Fibroblast of mammary gland (primary cell): ENCODE measurements at regions not wholly inside any gene's neighbourhood (a gene's known extent, or its start where the extent isn't known, plus 50 kb on each side); places are given as distances from the start of the nearest gene placed in this dataset.

Source experiments
- DNase-seq: peaks from one replicate; pipeline ENCODE4 v3.0.0-alpha.2; 2010; ENCODE audit warnings: low read depth
- H3K4me3 ChIP-seq: 2 replicates; pipeline ENCODE4 v1.5.1; 2011; ENCODE audit warnings: low read depth, mild to moderate bottlenecking, low read length, moderate library complexity; ENCODE audit not compliant: control insufficient read depth
- TF ChIP-seq, protein P1 (sequence below): conservative IDR thresholded peaks from 2 replicates; pipeline ENCODE4 v1.5.1; 2011; ENCODE audit warnings: low read depth, low read length, inconsistent platforms; ENCODE audit not compliant: control insufficient read depth, insufficient read depth

DNA sequence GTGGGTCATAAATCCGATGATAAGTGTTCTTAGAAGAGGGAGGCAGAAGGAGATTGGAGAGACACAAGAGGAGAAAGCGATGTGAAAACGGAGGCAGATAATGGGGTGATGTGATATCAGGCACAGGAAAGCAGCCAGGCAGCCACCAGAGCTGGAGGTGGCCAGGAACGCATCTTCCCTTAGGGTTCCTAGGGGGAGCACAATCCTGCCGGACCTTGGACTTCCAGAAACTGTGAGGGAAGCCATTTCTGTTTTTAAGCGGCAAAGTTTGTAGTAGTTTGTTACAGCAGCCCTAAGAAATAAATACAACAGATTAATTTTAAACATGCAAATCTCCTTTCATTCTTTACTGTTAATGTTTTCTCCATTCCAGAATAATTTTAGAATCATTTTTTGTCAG lies 259.9 kb upstream of the TMC3 start:
- no peak for DNase-seq
- TF ChIP-seq, protein P1, sequence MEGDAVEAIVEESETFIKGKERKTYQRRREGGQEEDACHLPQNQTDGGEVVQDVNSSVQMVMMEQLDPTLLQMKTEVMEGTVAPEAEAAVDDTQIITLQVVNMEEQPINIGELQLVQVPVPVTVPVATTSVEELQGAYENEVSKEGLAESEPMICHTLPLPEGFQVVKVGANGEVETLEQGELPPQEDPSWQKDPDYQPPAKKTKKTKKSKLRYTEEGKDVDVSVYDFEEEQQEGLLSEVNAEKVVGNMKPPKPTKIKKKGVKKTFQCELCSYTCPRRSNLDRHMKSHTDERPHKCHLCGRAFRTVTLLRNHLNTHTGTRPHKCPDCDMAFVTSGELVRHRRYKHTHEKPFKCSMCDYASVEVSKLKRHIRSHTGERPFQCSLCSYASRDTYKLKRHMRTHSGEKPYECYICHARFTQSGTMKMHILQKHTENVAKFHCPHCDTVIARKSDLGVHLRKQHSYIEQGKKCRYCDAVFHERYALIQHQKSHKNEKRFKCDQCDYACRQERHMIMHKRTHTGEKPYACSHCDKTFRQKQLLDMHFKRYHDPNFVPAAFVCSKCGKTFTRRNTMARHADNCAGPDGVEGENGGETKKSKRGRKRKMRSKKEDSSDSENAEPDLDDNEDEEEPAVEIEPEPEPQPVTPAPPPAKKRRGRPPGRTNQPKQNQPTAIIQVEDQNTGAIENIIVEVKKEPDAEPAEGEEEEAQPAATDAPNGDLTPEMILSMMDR, result no peak
- no peak overlapping the region for H3K4me3 ChIP-seq

DNA sequence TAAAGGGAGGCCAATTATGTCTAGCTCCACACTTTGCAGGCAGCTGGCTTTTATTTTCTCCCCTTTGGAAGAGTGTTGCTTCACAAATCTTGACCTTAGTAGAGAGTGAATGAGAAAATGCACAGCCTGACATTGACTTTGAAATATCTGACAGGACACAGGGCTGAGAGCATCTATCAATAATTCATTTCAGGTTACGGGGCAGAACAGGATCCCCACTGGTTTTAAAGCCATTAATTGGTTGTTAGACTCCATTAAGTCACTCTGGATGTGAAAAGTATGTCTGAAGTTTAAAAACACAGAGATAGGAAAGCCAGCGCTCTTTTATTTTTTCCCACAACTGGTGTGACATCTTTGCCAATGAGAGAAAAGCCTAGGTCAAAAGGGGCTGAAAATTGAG lies 251.9 kb upstream of the TMC3 start:
- TF ChIP-seq, protein P1, result no peak

DNA sequence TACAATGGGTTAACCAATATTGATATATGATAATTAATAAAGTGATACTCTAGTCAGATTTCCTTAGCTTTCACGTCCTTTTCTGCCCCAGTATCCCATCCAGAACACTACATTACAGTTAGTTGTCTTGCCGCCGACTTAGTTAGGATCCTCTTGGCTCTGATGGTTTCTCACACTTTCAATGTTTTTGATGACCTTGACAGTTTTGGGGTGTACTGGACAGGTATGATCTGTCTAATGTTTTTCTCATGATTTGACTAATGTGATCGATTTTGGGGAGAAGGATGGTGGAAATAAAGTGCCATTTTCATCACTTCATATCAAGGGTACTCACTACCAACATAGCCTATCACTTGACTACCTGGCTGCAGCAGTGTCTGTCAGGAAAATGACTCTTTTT lies 245.0 kb upstream of the TMC3 start:
- H3K4me3 ChIP-seq, result no peak overlapping the region
- no peak for DNase-seq
- TF ChIP-seq, protein P1, result no peak

More for the DNA sequence above, 251.9 kb upstream of the TMC3 start:
- no peak for DNase-seq
- no peak overlapping the region for H3K4me3 ChIP-seq

DNA sequence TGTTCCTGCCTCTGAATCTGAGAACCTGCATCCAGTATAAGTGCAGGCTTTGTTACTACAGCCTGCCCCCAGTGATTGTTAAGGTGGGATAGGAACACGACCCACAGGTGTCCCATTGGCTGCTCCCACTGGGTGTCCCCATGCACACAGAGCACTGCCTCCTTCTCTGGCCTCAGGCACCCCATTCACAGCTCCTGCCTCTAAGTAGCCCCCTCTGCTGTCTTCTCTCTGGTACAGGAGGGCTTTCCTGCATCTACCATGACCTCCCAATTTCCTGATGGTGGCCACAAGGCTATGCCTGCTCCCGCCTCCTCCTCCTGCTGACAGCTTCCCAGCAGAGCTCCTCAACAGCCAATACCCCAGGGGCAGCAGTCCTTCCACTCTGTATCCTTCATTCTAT lies 238.6 kb upstream of the TMC3 start:
- no peak for DNase-seq
- TF ChIP-seq, protein P1, result no peak
- no peak overlapping the region for H3K4me3 ChIP-seq

DNA sequence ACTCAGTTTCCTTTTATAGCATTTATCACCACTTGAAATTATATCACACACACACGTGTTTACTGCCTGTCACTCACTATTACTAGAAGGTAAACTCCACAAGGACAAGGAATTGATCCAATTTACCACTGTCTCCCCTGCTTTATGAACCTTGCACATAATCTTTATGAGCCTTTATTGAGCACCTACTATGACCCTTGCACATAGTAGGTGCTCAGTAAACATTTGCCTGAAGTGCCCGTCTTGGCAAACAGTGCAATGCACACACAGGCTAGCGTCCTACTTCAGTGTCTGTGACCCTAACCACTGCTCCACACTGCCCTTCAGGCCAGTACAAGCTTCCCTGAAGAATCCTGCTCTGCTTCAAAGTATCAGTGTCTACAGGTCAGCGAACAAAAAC lies 237.7 kb upstream of the TMC3 start:
- H3K4me3 ChIP-seq, result no peak overlapping the region
- DNase-seq, result no peak
- TF ChIP-seq, protein P1, result no peak

DNA sequence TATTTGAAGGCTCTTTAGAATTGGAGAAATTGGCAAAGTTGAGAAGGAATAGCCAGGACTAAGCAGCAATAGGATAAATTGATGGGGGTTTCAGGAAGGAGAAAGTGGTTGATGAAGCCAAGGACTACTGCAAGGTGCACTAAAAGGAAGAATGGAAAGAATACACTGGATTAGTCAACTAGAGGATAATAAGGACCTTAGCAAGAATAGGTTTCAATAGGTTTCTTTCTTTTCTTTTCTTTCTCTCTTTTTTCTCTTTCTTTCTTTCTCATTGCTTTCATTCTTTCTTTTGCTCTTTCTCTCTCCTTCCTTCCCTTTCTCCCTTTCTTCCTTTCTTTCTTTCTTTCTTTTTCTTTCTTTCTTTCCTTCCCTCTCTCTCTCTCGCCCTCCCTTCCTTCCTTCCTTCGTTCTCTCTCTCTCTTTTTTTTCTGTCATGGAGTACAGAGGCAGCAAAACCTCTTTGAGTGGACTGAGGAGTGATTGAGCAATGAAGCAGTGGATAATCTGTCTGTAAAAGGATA lies 234.4 kb upstream of the TMC3 start:
- no peak overlapping the region for H3K4me3 ChIP-seq
- TF ChIP-seq, protein P1, result no peak
- DNase-seq, result no peak

DNA sequence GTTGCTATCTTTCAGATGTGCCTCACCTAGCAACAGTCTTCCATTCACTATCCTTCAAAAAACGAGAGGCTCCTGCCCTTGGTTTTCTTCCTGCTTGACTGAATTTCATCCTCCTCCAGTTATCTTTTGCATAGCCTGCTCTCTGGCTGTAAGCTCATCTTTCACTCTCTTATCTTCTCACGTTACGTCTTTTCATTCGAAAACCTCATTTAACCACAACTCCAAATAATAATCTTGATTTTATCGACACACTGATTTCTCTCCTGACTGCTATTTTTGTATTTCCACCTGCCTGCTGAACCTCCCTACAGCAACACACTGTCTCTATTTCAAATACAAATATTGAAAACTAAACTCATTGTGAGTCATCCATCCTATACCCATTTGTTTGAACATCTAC lies 230.7 kb upstream of the TMC3 start:
- no peak for DNase-seq
- no peak overlapping the region for H3K4me3 ChIP-seq
- TF ChIP-seq, protein P1, result no peak
